HEK293 (cell line): ENCODE measurements at regions not wholly inside any gene's neighbourhood (a gene's known extent, or its start where the extent isn't known, plus 50 kb on each side); places are given as distances from the start of the nearest gene placed in this dataset.

Experiments used
- CTCF ChIA-PET: fragments of 350-600 bp; formaldehyde crosslinking; extraction: SDS; loops from one replicate; lab custom pipeline; 2021; ENCODE audit warnings: antibody characterized with exemption; lab: Yijun Ruan, JAX
- POLR2A ChIA-PET: fragments of 300-600 bp; formaldehyde crosslinking; extraction: SDS; loops from one replicate; lab custom pipeline; 2020; ENCODE audit warnings: antibody characterized with exemption, inconsistent platforms; lab: Yijun Ruan, JAX
- H3K27ac ChIP-seq: fragments of 200-500 bp; sonication (Bioruptor generic); 2 replicates; pipeline ENCODE4 v1.5.1; 2014; ENCODE audit warnings: low read depth, low read length, control low read depth, inconsistent platforms; ENCODE audit errors: extremely low read depth
- H3K36me3 ChIP-seq, 2 experiments: fragments of 200-500 bp in 1 of 2; sonication (Bioruptor generic) in 1 of 2; 1 replicate in 1 of 2; 2 replicates in 1 of 2; pipeline ENCODE4 v1.5.1; 2014 to 2017; ENCODE audit warnings: inconsistent platforms in 2 of 2, low read length in 2 of 2; ENCODE audit not compliant: control insufficient read depth in 2 of 2, insufficient read depth in 1 of 2
- H3K4me1 ChIP-seq: fragments of 200-500 bp; sonication (Bioruptor generic); 2 replicates; pipeline ENCODE4 v1.5.1; 2014; ENCODE audit warnings: mild to moderate bottlenecking, low read length, inconsistent platforms; ENCODE audit not compliant: control insufficient read depth, insufficient read depth
- H3K4me3 ChIP-seq: 2 replicates; pipeline ENCODE4 v1.5.1; 2011; ENCODE audit warnings: low read depth, mild to moderate bottlenecking, control low read depth, low read length, moderate library complexity
- H3K9me3 ChIP-seq: fragments of 200-500 bp; sonication (Bioruptor generic); 2 replicates; pipeline ENCODE4 v1.5.1; 2014; ENCODE audit warnings: low read depth, low read length, inconsistent platforms; ENCODE audit not compliant: control insufficient read depth, insufficient read depth
- GLIS1 ChIP-seq: fragments of 450-650 bp; formaldehyde crosslinking; IDR thresholded peaks from 2 replicates; pipeline ENCODE4 v1.5.1; 2016; ENCODE audit warnings: missing biosample characterization, missing genetic modification characterization
- HIC1 ChIP-seq: fragments of 450-650 bp; formaldehyde crosslinking; IDR thresholded peaks from 2 replicates; pipeline ENCODE4 v1.5.1; 2016; ENCODE audit warnings: missing biosample characterization, missing genetic modification characterization
- SETDB1 ChIP-seq: IDR thresholded peaks from one replicate; pipeline ENCODE4 v1.6.1; 2017; ENCODE audit warnings: mild to moderate bottlenecking, low read length, moderate library complexity, mixed read lengths; ENCODE audit not compliant: insufficient read length
- TCF7L2 ChIP-seq: IDR thresholded peaks from 2 replicates; pipeline ENCODE4 v1.6.1; 2011; ENCODE audit warnings: low read depth, mild to moderate bottlenecking, inconsistent platforms, low read length, moderate library complexity, borderline replicate concordance
- ZBTB8A ChIP-seq: fragments of 450-650 bp; formaldehyde crosslinking; IDR thresholded peaks from 2 replicates; pipeline ENCODE4 v1.5.1; 2016; ENCODE audit warnings: missing biosample characterization, missing genetic modification characterization
- ZFP3 ChIP-seq: fragments of 450-650 bp; formaldehyde crosslinking; IDR thresholded peaks from 2 replicates; pipeline ENCODE4 v1.5.1; 2016; ENCODE audit warnings: low read depth, missing biosample characterization, missing genetic modification characterization
- ZIC2 ChIP-seq: fragments of 450-650 bp; formaldehyde crosslinking; IDR thresholded peaks from 2 replicates; pipeline ENCODE4 v1.5.1; 2016; ENCODE audit warnings: missing biosample characterization, missing genetic modification characterization
- ZNF10 ChIP-seq: fragments of 450-650 bp; formaldehyde crosslinking; IDR thresholded peaks from 2 replicates; pipeline ENCODE4 v1.5.1; 2017; ENCODE audit warnings: missing biosample characterization, missing genetic modification characterization
- ZNF112 ChIP-seq: fragments of 450-650 bp; formaldehyde crosslinking; IDR thresholded peaks from 2 replicates; pipeline ENCODE4 v1.5.0; 2017; ENCODE audit warnings: missing biosample characterization, missing genetic modification characterization
- ZNF114 ChIP-seq: fragments of 450-650 bp; formaldehyde crosslinking; IDR thresholded peaks from 2 replicates; pipeline ENCODE4 v1.5.0; 2017; ENCODE audit warnings: missing biosample characterization, missing genetic modification characterization
- ZNF157 ChIP-seq: fragments of 450-650 bp; formaldehyde crosslinking; IDR thresholded peaks from 2 replicates; pipeline ENCODE4 v1.5.1; 2016; ENCODE audit warnings: missing biosample characterization, missing genetic modification characterization
- ZNF174 ChIP-seq: fragments of 450-650 bp; formaldehyde crosslinking; IDR thresholded peaks from 2 replicates; pipeline ENCODE4 v1.5.0; 2017; ENCODE audit warnings: missing biosample characterization, mild to moderate bottlenecking, missing genetic modification characterization
- ZNF2 ChIP-seq: fragments of 450-650 bp; formaldehyde crosslinking; IDR thresholded peaks from 2 replicates; pipeline ENCODE4 v1.5.1; 2016; ENCODE audit warnings: missing biosample characterization, missing genetic modification characterization
- ZNF221 ChIP-seq: fragments of 450-650 bp; formaldehyde crosslinking; IDR thresholded peaks from 2 replicates; pipeline ENCODE4 v1.5.1; 2017; ENCODE audit warnings: missing biosample characterization, missing genetic modification characterization, borderline replicate concordance
- ZNF23 ChIP-seq: fragments of 450-650 bp; formaldehyde crosslinking; IDR thresholded peaks from 2 replicates; pipeline ENCODE4 v1.5.1; 2016; ENCODE audit warnings: missing biosample characterization, missing genetic modification characterization, borderline replicate concordance
- ZNF248 ChIP-seq: fragments of 450-650 bp; formaldehyde crosslinking; IDR thresholded peaks from 2 replicates; pipeline ENCODE4 v1.5.1; 2017; ENCODE audit warnings: missing biosample characterization, missing genetic modification characterization
- ZNF341 ChIP-seq: fragments of 450-650 bp; formaldehyde crosslinking; IDR thresholded peaks from 2 replicates; pipeline ENCODE4; 2016; ENCODE audit warnings: low read depth, missing biosample characterization, missing genetic modification characterization
- ZNF354C ChIP-seq: fragments of 450-650 bp; formaldehyde crosslinking; IDR thresholded peaks from 2 replicates; pipeline ENCODE4 v1.5.1; 2016; ENCODE audit warnings: missing biosample characterization, missing genetic modification characterization, low read depth, borderline replicate concordance
- ZNF514 ChIP-seq: fragments of 450-650 bp; formaldehyde crosslinking; IDR thresholded peaks from 2 replicates; pipeline ENCODE4 v1.5.1; 2016; ENCODE audit warnings: missing biosample characterization, missing genetic modification characterization
- ZNF549 ChIP-seq: fragments of 450-650 bp; IDR thresholded peaks from 2 replicates; pipeline ENCODE4 v1.5.1; 2018; ENCODE audit warnings: missing biosample characterization, missing genetic modification characterization, mild to moderate bottlenecking, inconsistent platforms, moderate library complexity
- ZNF645 ChIP-seq: fragments of 450-650 bp; formaldehyde crosslinking; IDR thresholded peaks from 2 replicates; pipeline ENCODE4; 2016; ENCODE audit warnings: missing biosample characterization, missing genetic modification characterization
- ZNF692 ChIP-seq: fragments of 450-650 bp; formaldehyde crosslinking; IDR thresholded peaks from 2 replicates; pipeline ENCODE4 v1.5.1; 2016; ENCODE audit warnings: missing biosample characterization, missing genetic modification characterization
- TF ChIP-seq, protein P1 (sequence below): fragments of 450-650 bp; formaldehyde crosslinking; conservative IDR thresholded peaks from 2 replicates; pipeline ENCODE4 v1.5.1; 2016; ENCODE audit warnings: low read depth, missing biosample characterization, missing genetic modification characterization
- TF ChIP-seq, protein P2 (sequence below): fragments of 450-650 bp; formaldehyde crosslinking; IDR thresholded peaks from 2 replicates; pipeline ENCODE4 v1.5.1; 2016; ENCODE audit warnings: missing biosample characterization, missing genetic modification characterization

GRCh38 chr5:2688586-2688985, 62.9 kb downstream of the IRX2 start:
- Histone ChIP-seq H3K36me3 (no peaks in the 10 kb centered on the region), H3K4me1 (no peaks in the 10 kb centered on the region), H3K27ac (no peak overlapping the region), H3K4me3 (no peak overlapping the region), H3K9me3 (no peaks in the 10 kb centered on the region)
- POLR2A ChIA-PET, result no interaction called here
- CTCF ChIA-PET, result no interaction called here
- TF ChIP-seq ZNF157 (no peak), ZNF221 (tag by site-specific recombination) (no peak), ZNF354C (tag by site-specific recombination) (no peak), ZNF2 (tag by site-specific recombination) (no peak), HIC1 (tag by site-specific recombination) (no peak), ZNF514 (tag by site-specific recombination) (no peak), SETDB1 (no peak), ZNF112 (tag by site-specific recombination) (no peak), ZFP3 (tag by site-specific recombination) (no peak), ZBTB8A (tag by site-specific recombination) (no peak)
- TF ChIP-seq, all 188 proteins: peak for 0

GRCh38 chr5:2687746-2688145, 63.7 kb downstream of the IRX2 start:
- TF ChIP-seq ZNF692 (tag by site-specific recombination) (no peak), ZNF645 (tag by site-specific recombination) (no peak), GLIS1 (tag by site-specific recombination) (no peak), ZNF248 (tag by site-specific recombination) (no peak), ZNF10 (tag by site-specific recombination) (no peak), ZIC2 (tag by site-specific recombination) (no peak), ZNF174 (no peak), ZNF341 (tag by site-specific recombination) (no peak), HIC1 (tag by site-specific recombination) (no peak), TCF7L2 (no peak), ZNF114 (tag by site-specific recombination) (no peak), ZNF23 (tag by site-specific recombination) (no peak), ZNF549 (no peak)
- TF ChIP-seq, protein P1, sequence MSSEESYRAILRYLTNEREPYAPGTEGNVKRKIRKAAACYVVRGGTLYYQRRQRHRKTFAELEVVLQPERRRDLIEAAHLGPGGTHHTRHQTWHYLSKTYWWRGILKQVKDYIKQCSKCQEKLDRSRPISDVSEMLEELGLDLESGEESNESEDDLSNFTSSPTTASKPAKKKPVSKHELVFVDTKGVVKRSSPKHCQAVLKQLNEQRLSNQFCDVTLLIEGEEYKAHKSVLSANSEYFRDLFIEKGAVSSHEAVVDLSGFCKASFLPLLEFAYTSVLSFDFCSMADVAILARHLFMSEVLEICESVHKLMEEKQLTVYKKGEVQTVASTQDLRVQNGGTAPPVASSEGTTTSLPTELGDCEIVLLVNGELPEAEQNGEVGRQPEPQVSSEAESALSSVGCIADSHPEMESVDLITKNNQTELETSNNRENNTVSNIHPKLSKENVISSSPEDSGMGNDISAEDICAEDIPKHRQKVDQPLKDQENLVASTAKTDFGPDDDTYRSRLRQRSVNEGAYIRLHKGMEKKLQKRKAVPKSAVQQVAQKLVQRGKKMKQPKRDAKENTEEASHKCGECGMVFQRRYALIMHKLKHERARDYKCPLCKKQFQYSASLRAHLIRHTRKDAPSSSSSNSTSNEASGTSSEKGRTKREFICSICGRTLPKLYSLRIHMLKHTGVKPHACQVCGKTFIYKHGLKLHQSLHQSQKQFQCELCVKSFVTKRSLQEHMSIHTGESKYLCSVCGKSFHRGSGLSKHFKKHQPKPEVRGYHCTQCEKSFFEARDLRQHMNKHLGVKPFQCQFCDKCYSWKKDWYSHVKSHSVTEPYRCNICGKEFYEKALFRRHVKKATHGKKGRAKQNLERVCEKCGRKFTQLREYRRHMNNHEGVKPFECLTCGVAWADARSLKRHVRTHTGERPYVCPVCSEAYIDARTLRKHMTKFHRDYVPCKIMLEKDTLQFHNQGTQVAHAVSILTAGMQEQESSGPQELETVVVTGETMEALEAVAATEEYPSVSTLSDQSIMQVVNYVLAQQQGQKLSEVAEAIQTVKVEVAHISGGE (tag by site-specific recombination), result no peak
- TF ChIP-seq, protein P2, sequence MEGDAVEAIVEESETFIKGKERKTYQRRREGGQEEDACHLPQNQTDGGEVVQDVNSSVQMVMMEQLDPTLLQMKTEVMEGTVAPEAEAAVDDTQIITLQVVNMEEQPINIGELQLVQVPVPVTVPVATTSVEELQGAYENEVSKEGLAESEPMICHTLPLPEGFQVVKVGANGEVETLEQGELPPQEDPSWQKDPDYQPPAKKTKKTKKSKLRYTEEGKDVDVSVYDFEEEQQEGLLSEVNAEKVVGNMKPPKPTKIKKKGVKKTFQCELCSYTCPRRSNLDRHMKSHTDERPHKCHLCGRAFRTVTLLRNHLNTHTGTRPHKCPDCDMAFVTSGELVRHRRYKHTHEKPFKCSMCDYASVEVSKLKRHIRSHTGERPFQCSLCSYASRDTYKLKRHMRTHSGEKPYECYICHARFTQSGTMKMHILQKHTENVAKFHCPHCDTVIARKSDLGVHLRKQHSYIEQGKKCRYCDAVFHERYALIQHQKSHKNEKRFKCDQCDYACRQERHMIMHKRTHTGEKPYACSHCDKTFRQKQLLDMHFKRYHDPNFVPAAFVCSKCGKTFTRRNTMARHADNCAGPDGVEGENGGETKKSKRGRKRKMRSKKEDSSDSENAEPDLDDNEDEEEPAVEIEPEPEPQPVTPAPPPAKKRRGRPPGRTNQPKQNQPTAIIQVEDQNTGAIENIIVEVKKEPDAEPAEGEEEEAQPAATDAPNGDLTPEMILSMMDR, result no peak
- CTCF ChIA-PET, result no interaction called here
- POLR2A ChIA-PET, result no interaction called here
- H3K27ac ChIP-seq, result no peak overlapping the region
- H3K4me1 ChIP-seq, result no peaks in the 10 kb centered on the region
- no peak overlapping the region for H3K4me3 ChIP-seq
- no peaks in the 10 kb centered on the region for H3K9me3 ChIP-seq
- no peaks in the 10 kb centered on the region for H3K36me3 ChIP-seq
